ENCODE measurements at regions not wholly inside any gene's neighbourhood (a gene's known extent, or its start where the extent isn't known, plus 50 kb on each side); places are given as distances from the start of the nearest gene placed in this dataset.

DNA sequence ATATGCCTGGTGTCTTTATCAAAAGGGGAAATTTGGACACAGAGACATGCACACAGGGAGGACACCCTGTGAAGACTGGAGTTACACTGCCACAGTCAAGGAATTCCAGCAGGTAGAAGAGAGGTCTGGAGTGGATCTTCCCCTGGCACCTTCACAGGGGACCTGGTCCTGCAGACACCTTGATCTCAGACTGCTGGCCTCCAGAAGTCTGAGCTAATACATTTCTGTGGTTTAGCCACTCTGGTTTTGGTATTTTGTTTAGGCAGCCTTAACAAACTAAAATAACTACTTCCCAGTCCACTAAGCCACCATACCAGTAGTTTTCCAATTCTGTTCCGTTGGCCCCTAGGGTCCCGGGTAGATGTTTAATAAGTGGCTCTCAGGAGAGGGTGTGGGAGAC, 164.7 kb downstream of the SETD4 start:
- no peak for DNase-seq (ENCODE audit: low read depth)

DNA sequence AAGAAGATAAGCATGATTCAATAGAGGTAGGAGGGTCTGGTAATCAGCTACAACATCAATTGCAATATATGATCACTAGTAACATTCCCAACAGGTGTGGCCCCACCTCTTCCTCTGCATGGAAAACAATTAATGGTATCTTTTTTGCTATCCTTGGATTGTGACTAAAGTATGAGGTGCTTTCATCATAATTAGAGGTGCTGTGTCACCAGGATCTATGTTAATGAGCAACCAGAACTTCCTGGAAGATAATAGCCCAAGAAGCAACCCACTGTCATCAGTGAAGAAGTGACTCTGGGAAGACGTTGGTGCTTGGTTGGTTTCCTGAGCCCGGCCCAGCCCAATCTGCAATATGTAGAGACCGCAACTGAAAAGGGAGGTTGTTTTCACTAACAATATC, 167.2 kb downstream of the SETD4 start:
- no peak for DNase-seq (ENCODE audit: low read depth)

DNA sequence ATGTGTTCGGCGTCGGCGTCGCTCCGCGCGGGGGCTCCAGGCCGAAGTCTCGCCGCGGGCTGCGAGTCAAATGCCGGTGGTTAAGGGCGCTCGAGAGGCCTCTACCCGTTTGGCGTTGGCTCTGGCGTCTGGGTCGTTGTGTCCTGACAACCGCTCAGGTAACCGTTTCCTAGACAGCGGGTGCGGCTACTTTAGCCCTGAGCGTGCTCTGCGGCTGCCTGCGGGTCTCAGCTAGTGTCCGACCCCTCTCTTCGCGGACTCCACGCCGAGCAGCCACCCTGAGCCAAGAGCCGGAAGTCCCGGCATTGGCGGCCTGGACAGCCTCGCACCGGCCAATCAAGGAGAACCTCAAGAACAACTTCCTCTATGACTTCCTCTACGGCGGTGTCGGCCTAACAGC, 173.4 kb downstream of the SETD4 start:
- no peak for DNase-seq (ENCODE audit: low read depth)

DNA sequence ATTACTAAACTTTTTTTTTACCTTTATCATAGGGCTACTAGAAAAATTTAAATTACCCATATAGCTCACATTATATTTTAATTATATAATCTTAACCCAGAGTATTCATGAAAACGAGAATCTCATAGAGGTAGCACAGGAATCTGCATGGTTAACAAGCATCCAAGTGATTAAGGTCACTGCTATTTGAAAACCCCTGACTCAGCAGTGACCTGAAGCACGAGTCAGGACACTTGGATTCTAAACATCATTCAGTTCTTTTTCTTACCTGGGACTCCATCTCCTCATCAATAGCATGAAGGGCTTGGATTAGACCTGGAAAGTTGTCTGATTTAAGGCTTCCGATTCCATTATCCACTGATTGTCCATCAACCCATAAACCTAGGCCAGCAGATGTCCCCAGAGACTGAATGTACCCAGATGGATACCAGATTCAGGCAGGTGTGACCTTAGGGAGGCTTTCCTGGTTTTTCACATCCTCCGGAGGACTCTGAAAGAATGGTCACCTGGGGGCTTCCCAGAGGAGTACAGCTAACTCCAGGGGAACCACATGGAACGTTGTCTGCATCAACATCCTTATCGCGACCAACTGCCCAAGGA, 174.3 kb downstream of the SETD4 start:
- DNase-seq (ENCODE audit: low read depth), result no peak

DNA sequence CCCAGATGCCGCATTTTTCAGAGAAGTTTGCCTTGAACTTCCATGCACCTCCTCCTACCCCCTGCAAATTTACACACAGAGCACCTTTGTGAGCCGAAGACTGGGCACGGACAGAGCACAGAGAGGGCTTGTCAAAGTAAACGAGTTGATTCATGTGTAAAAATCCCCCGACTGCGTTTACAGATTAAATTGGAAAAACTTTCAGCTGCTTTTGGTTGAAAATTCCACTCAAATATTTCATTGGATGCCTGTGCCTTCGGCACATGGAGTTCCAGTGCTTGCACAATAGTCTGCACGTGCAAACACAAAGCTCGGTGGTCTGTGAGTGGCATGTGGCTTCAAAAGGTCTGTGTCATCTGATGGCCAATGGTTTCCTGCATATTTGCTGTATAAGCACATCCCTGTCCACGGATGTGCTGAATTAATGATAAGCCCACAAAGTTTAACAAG, 177.5 kb downstream of the SETD4 start:
- DNase-seq (ENCODE audit: low read depth), result no peak

DNA sequence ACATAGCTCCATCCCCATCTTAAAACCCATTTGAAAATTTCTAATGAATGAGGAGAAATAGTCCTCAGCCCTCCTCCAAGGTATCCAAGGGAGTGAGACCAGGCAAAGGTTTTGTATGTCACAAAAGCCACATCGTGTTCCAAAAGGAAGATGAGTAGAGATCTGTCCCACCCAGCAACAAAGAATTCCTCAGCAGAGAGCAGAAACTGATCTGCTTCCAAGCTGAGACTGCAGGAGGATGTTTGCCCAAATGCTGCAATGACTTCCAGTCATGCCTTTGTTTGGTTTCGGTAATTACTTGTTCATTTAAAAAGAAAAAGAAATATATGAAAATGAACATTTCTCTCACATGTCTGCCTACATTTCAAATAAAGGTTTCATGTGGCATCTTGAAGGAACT, 186.9 kb downstream of the SETD4 start:
- DNase-seq (ENCODE audit: low read depth), result no peak

DNA sequence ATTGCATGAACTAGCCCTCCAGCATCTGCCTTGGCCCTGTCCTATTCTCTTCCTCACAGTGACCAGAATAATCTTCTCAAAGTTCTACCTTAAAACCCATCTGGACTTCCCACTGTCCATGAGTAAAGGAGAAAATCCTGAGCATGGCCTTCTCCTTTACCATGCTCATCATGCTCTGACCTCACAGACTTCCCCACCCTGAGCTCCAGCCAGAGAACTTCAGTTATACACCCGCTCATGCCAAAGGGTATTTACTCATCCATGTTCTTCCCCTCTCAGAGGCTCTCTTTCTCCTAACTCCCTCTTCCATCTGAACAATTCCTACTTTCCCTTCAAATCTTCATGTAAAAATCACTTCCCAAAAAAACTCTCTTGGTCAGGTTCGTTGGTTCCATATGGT, 188.4 kb downstream of the SETD4 start:
- DNase-seq (ENCODE audit: low read depth), result no peak

DNA sequence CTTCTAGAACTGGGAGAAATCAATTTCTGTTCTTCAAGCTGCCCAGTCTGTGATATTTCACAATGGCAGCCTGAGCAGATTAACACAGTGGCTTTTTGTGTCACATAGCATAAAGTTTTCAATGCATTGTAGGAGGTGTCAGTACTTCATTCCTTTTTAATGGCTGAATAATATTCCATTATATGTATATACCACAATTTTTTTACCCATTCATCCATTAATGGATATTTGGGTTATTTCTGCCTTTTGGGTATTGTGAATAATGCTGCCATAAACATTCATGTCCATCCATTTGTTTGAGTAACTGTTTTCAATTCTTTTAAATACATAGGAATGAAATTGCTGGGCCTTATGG, 191.5 kb downstream of the SETD4 start:
- no peak for DNase-seq (ENCODE audit: low read depth)

DNA sequence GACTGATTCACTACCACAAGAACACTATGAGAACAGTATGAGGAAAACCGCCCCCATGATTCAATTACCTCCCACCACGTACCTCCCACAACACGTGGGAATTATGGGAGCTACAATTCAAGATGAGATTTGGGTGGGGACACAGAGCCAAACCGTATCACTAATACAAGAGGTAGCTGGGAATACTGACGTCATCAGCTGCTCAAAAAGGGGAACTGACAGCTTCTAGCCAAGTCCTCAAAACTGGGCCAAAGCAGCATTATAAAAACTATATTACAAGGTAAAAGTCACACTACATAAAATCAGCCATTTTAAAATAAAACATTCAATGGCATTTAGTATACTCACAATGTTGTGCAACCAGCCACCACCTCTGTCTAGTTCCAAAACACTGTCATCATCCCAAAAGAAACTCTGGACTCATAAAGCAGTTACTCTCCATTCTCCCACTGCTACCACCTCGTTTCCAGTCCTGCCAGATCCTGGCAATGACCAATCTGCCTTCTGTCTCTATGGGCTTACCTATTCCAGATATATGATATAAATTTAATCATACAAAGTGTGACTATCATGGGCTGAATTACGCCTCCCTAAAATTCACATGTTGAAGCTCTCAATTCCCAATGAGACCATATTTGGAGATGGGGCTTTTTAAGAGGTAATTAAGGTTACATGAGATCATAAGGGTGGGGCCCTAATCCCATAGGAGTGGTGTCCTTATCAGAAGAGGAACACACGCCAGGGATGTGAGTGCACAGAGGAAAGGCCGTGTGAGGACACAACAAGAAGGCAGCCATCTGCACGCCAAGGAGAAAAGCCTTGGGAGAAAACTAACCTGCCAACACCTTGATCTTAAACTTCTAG, 192.1 kb downstream of the SETD4 start:
- no peak for DNase-seq (ENCODE audit: low read depth)

DNA sequence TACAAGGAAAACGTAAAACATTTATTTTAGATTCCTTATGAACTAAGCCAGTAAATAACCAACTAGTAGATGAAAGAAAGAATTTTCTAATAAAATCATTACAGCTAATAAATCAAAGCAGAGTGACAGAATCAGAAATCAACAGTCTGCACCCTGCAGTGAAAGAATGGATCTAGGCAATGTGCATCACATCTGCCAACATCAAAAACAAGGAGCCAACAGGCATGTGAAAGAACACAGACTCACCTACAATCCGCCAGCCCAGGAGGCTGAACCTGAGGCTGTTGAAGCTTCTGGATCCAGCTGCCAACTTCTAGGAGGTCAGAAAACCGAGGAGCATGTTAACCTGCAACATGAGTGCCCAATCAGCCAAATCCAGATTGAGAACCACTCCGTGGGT, 196.3 kb downstream of the SETD4 start:
- DNase-seq (ENCODE audit: low read depth), result no peak

DNA sequence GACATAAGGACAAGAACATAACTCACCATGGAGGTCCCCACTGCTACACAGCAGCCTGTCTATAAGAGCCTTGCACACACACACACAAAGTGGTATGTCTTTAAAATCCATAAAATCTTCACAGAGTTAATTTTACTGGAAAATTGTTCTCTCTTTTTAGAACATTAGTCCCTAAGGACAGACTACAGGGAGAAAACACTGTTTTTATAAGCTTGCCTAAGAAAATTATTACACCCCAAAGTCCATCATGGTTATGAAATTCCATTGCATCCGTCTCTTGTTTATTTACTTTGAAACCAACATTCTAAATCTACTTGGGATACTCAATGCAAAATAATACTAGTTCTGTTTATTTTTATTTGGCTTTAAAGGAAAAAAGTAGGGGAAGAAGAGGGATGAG, 197.4 kb downstream of the SETD4 start:
- no peak for DNase-seq (ENCODE audit: low read depth)

DNA sequence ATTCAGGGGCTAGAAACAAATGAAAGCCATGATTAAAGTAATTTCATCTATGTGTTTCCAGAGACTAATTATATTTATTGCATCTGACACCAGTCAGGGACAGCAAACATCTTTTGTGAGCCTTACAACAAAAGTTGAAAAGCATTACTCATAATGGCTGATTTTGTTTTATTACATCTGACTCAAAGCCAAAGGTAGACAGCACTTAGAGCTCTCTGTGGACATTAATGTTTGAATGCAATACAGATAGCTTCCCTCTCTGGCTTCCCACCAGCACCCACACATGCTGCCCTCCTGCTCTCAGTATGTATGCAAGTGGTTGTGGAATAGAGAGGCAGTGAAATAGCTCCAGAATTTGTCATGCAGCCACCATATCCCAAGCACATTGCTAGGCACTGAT, 198.7 kb downstream of the SETD4 start:
- no peak for DNase-seq (ENCODE audit: low read depth)

DNA sequence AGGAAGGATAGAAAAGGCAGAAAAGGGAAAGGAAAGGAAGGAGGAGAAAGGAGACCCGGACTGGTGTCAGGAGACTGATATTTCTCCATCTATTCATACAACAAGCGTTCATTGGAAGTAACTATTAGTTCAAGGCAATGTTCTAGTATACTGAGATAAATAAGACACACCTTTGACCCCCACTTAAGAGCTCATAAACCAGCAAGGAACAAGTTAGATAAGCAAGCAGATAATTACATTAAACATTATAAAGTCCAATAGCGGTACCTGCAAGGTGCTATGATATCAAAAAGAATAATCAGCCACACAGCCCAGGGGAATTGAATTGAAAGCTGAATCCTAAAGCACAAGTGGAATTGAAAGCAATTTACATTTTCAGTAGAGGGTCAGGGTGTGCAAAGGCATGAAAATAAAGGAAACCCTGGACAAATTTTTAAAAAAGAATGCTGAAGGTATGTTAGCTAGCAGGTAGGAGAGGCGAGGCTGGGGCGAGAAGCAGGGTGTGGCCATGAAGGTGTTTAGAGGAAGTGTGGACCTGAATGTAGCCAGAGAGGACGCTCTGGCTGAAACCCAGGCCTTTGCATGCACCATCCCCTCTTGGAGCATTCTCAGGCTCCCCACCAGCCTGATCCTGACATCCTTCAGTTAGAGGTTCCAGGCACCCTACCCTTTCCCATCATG, 200.0 kb downstream of the SETD4 start:
- no peak for DNase-seq (ENCODE audit: low read depth)

DNA sequence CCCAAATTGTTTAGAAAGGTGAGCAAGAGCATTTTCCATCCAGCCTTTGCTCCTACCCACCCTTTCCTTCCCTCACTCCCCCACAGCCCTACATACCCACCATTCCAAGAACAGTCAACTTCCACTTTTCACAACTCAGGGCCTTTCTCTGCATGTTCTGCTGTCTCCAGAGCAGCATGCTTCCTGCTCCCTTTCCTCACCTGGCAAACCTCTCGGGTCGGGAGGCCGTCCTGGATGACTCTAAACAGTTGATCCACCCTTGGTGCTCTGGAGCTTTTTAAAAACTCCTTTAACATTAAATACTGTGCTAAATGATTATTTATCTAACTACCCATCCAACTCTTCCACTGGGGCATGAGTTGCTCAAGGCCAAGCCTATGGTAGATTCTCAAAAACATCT, 200.6 kb downstream of the SETD4 start:
- DNase-seq (ENCODE audit: low read depth), result no peak

DNA sequence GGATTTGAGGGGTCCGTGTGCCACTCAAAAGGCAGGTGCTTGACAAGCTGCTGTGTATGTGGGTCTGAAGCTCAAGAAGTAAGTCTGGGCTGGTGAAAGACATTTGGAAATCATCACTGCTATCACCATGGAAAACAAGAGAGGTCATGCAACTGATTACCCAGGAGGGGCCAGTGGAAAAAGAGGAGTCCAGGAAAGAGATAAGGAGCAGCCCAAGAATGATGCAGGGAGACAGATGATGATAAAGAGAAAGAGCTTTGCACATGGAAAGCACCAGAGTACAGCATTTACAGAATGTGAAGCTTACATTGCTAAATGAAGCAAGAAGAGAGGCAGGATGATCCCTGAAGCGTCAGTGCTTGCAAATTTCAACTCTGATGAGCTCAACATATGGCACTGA, 203.2 kb downstream of the SETD4 start:
- no peak for DNase-seq (ENCODE audit: low read depth)

DNA sequence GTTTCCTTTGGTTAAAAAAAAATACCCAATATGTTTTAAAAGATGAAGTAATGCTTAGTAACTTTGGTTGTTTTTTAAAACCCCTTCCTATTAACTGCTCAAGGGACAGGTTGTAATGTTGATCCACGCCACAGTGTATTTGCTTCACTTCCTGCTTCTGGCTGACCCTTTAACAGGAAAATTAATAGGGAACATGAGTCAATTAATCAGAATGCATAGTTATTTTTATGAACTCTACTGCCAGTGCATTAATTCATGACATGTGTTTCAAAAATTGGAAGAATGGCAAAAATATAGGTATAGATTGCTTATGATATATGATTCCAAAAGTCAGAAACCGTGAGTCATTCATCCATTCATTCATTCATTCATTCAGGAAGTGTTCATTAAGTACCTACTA, 204.8 kb downstream of the SETD4 start:
- no peak for DNase-seq (ENCODE audit: low read depth)

DNA sequence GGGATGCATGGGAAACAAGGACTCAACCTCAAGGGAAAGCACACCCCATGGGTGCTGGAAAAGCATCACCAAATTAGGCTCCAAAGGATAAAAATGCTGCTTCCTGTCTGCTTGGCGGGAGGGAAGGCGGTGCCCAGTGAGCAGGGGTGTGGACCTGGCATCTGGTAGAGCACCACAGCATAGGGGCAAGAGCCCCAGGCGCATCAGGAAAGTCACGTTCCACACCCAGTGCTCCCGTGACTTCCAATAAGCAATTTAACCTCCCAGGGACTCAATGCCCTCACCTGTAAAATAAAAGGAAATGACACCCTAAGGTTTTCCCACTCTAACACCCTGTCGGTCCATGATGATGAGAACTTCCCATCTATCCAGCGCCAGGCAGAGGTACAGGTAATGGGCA, 206.0 kb downstream of the SETD4 start:
- DNase-seq (ENCODE audit: low read depth), result no peak

DNA sequence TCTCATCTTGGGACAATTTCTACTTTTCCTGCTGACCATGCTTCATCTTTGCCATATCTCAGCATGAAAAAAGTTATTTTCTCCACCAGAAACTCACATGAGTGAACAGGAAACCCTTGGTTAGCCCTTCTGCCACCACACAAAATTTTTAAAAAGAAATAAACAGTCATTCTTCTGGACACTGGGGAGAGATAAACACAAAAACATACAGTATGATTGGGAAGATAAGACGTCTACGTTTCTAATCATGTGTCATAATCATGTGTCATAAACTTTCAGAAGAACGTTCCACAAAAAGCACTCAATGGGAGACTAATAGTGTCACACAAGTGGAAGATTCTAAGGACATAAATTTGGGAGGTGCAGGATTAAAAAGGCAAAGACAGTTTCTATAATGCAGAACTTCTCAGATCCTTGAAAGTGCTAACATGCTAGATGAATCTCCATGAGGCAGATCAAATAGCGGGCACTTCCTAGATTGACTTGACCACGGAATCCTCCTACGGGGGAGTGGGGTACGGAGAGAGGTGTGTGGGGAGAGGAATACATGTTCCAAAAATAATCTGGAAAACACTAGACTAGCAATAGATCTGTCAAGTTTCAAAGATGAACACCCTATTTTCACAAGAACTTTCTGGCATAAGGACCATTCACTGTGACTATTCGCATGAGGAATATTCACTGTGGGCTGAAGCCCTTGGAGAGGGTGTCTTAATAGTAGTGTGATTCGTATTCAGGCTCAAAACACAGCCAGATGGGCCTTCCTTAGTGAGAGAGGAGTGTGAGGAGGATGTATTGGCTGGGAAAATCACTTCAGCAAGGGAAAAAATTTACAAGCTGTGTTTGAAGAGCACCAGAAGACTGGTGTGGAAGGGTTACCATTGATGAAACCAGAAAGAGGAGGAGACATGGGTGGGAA, 206.7 kb downstream of the SETD4 start:
- DNase-seq (ENCODE audit: low read depth), result no peak

DNA sequence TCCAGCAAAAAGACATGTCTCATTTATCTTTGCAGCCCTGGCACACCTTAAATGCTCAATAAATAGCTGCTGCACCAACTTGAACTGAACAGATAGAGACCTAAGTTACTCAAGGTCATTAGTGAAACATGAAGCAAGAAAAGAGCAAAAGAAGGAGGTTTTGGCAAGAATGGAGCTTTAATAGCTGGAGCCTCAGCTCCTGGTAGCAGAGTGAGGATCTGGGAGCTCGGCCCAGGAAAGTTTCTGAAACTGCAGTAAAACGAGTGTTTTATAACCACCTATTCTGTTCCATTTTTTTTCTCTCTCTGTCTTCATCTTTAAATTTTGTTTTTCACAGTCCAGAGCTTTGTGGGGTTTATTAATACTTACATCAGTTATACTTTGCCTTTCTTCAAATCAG, 207.5 kb downstream of the SETD4 start:
- no peak for DNase-seq (ENCODE audit: low read depth)

DNA sequence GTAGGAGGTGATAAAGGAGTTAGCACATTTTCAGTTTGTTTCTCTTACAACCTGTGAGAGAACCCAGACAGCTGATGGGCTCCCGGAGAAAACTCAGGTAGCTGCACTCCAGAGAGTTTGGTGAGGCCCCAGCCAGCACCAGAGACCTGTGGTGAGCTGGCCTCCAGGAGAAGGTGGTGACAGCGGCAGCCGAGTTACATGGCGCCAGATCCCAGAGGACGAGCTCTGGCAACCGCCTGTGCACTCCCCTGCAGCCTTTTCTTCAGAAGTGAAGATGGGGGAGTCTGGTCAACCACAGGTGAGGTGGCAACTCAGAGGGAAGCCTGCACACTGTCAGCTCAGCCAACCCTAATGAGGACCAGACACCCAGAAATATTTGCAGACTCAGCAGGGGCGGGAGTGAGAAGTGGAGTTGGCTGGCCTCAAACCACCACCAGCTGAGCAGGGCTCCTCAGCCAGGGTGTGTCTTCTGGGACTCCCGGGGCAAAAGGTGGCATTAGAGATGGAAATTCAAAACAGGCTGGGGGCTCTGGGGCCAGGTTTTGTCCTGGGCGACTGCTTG, 209.7 kb downstream of the SETD4 start:
- no peak for DNase-seq (ENCODE audit: low read depth)

DNA sequence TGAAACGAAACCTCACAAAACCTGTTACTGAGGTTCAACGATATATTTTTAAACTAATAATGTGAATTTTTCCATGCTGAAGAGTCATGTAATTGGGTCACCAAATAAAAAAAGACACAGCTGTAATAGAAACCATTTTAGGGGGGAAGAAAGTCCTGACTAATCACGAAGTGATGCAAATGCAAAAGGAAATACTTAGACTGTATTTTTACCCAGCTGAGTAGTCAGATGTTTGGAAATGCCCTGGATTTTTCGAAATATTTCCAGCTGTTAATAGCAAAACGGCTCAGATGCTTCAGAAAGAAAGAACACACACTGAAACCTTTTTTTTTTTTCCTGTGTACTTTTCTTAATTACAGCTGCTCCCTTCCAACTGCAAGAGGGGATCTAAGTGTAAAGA, 210.3 kb downstream of the SETD4 start:
- DNase-seq (ENCODE audit: low read depth), result no peak

DNA sequence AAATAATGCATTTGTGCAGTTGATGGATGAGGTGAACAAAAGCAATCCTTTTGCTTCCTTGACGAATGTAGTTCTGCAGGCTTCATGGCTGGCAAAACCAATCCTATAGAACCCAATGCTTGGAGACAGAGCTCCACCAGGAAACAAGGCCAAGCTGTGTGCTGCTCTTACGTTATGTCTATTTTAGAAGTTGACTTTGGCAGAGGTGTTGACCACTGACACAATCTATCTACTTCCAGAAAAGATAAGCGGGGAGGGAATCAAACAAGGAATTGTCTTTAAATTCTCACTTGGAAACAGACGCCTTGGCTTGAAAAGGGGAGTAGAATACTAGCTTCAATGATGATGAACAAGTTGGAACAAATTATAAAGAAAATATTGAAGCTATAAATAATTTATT, 211.2 kb downstream of the SETD4 start:
- DNase-seq (ENCODE audit: low read depth), result no peak

All from HS-27A (cell line).